GM21619 (cell line): ENCODE measurements at regions not wholly inside any gene's neighbourhood (a gene's known extent, or its start where the extent isn't known, plus 50 kb on each side); places are given as distances from the start of the nearest gene placed in this dataset.
"Not testable (repeated sequence)": the region's sequence is repeated elsewhere in the genome, so short reads cannot be mapped to it uniquely, and the experiment has no call there.

ENCODE experiments used
- ATAC-seq: cut with Tn5 transposase; IDR thresholded peaks from one replicate; pipeline ENCODE4 v1.9.1; 2021; ENCODE audit not compliant: unreplicated experiment

DNA sequence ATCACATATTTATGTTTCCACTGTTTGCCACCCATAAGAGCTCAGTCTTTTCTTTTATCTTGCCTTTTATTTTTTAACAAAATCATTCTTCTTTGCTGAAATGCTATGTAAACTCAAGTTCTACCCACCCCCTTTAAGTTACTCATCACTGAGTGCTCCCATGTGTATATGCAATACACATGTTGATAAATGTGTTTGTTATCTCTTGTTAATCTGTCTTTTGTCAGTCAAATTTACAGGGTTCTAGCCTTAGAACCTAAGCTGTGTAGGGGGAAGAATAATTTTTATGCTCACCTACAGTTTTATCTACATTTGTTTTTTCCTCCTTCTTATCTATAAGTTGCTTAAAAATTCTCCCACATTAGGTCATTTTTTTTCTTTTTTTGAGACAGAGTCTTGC, 1195.9 kb downstream of the ROBO2 start:
- ATAC-seq = no peak

DNA sequence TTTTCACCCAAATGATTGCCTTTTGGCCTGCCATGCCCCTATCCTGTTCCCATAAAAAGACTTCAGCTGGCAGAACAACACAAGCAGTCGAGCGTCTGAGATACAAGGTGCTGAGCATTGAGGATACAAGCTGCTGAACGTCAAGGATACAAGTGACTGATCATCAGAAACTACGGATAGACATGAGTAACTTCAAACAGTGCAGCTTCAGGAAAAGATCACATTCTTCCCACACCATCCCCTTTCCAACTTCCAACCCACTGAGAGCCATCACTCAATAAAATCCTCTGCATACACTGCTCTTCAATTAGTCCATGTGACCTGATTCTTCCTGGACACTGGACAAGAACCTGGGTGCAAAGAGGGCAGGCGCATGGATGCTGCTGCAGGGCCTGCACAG, 1198.9 kb downstream of the ROBO2 start:
- ATAC-seq = no peak

DNA sequence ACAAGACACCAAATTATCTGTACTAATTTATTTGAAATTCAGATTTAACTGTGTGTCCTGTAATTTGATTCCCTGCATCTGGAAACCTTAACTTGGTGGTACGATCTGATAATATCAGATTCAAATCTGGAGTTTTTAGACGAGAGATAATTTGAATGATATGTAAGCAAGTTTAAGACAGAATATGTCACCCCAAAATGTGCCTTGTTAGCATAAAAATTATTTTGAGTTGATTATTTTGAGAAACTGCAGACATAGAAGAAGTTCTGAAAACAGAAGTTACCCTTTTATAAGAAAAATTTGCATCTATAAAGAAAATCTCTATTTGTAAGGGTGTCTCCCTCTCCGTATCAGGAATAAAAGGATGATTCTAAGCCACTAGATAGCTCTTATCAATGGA, 1202.8 kb downstream of the ROBO2 start:
- ATAC-seq = no peak

DNA sequence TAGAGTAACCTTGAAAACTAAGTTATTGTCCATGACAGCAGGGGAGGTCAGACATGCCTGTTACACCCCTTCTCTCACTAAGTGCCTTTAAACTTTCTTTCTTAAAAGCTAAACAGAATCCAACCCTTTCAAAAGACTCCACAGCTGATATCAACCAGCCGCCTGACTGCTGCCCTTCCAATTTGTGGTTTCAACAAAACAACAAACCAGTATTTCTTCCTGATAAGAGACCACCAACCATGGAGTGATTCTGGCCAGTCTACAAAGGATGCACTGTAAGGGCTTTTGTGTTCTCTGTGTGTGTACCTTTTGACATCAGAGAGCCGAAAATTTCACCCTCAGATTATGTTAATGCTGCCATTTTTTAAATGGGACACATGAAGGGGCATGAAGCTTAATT, 1204.2 kb downstream of the ROBO2 start:
- no peak for ATAC-seq

DNA sequence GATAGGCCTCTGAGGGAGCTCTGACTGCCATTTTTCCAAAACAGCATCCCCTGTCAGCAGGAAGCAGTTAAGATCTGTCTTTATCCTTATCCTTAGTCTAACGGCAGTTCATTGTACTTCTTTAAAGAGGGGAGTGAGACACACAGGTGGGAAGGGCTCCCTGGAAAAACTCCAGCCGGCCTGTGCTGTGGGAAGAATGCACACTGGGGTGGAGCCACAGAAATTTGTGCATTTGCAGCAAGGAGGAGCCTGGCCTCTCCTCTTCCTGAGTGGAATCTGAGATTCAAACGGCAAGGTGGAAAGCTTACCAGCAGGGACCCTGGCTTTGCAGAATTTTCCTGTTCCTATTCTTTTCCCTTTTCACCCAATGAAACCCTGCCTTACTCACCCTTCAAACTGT, 1209.4 kb downstream of the ROBO2 start:
- no peak for ATAC-seq

DNA sequence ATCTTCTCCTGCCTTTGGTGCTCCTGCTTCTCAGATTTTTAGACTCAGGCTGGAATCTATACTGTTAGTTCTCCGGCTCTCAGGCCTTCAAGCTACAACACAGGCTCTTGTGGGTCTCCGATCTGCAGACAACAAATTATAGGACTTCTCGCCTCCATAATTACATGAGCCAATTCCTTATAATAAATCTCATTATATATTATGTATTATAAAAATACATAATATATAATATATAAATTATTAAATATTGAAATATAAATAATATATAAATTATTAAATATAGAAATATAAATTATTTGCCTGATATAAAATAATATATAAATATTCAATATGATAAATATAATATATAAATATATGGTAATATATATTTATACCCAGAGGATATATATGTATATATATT, 1214.0 kb downstream of the ROBO2 start:
- ATAC-seq = no peak

DNA sequence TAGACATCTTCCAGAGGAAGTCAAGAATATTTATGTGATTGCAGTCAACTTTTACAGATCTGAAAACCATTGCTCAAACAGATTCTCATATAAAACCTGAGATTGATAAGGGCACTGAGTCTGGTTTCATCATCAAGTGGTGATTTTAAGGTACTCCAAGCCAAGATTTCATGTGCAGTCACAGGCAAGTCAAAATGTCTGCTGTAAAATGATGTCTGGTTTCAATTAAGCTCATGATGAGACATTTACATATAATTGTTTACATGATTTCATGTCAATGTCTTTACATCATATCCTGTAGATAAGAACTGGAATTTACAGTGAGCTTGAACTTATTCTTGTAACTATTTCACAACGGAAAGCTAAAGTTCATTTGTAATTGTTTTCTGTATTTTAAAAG, 1215.5 kb downstream of the ROBO2 start:
- ATAC-seq = no peak

DNA sequence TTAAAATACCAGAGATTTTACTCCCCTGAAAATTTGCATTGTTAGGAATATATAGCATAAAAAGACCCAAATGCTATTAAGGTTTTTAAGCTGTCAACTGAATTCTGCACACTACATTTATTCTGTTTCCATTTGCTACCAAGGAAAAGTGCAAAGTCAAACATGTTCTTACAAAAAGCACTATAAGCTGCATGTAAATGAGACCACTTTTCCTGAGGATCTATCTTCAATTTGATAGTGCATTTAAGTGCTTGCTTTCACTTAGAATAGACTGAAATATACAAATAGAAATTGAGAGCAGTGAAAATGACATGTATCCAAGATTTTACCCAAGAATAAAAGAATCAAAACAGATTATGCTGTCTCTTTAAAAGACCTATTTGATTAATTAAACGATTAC, 1216.2 kb downstream of the ROBO2 start:
- no peak for ATAC-seq

DNA sequence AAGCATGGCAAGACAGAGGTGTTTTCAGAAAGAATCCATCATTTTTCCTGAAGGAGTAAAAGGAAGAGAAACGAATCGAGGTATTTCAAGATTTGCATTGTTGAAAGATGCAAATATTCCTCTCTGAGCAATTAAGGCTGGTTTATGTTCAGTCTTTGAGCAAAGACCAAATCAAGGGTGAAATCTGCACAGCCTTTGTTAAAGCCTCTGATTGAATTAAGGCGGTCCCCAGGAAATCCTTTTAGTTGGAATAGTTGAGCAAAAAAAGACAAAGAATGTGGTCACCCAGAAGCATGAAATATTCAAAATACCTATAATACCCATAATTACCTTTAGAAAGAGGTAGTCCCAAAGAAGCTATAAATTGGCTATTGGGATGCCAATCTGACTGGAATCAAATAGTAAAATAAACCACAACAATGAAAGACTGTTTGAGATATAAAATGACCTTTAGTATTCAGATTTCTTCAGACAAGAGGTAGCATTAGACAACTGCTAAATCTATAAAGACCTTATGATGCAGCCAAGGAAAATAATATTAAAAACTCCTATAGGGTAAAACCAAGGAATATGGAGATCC, 1218.1 kb downstream of the ROBO2 start:
- no peak for ATAC-seq

DNA sequence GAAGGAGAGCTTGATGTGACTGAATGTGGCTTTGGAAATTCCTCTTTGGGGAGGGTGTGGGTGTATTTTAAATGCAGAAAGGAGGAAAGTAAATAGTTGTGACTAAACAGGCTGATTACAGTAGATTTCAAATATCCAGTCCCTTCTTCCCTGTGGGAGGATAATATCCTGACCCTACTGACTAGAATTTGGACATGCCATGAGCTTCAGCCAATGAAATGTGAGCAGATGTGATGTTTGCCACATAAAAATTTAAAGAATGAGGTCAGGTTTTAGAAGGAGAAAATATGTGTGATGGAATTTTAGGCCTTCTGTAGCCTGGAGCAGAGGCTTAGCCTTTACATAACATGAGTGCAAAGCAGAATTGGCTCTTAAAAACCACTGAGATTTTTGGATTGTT, 1218.9 kb downstream of the ROBO2 start:
- no peak for ATAC-seq

DNA sequence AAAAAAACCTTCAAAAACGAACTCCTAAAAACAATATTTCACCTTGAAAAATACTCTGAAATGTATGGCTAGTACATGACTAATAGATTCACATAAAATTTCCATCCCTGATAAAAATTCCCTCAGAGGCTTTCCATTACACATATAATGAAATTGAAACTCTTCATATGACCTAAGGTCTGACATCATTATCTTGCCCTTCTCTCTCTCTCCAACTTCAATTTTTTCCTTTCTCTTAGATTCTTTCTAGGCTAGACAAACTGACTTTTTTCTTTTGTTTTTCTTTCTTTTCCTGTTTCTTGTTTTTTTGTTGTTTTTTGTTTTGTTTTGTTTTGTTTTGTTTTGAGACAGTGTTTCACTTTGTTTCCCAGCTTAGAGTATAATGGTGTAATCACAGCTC, 1220.5 kb downstream of the ROBO2 start:
- no peak for ATAC-seq

DNA sequence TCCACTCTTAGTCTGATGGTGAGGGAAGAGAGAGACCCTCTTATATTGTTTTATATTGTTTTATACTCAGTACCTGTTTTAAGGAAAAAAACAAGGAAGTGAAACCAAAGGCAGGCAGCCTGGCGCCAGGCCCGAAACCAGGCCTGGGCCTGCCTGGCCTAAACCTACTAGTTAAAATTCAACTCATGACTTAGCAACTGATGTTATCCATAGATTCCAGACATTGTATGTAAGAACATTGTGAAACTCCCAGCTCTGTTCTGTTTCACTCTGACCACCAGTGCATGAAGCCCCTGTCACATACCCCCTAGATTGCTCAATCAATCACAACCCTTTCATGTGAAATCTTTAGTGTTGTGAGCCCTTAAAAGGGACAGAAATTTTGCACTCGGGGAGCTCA, 1226.7 kb downstream of the ROBO2 start:
- ATAC-seq = not testable (repeated sequence)

DNA sequence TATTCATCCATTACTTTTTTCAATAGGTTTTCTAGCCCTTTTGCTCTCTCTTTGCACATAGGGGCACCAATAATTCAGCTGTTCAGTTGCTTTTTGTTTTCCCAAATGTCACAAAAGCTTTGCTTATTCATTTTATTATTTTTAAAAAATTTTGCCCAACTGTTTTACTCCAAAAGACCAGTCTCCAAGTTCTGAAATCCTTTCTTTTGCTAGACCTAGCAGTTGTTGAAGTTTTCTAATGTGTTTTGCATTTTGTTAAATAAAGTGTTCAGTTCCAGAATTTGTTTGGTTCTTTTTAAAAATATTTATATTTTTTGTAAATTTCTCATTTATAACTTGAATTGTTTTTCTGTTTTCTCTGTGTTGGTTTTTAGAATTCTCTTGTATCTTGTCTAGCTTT, 1227.3 kb downstream of the ROBO2 start:
- ATAC-seq = no peak

DNA sequence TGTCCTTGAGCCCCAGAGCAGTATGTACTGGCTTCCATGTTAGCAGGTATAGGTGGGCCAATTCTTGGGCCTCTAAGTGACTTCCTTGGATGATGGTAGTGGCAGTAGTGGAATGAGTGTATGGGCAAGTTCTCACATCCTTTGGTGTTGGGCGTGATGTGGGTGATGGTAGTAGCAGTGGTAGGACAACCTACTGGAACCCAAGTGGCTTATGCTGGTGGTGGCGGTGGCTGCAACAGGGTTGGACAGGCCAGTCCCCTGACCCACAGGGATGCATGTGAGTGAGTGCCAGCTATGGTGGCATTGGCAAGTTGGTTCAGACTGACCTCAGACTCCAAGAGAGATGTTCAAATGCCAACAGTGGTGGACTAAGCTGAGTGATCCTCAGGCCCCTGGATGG, 1228.2 kb downstream of the ROBO2 start:
- ATAC-seq = no peak

DNA sequence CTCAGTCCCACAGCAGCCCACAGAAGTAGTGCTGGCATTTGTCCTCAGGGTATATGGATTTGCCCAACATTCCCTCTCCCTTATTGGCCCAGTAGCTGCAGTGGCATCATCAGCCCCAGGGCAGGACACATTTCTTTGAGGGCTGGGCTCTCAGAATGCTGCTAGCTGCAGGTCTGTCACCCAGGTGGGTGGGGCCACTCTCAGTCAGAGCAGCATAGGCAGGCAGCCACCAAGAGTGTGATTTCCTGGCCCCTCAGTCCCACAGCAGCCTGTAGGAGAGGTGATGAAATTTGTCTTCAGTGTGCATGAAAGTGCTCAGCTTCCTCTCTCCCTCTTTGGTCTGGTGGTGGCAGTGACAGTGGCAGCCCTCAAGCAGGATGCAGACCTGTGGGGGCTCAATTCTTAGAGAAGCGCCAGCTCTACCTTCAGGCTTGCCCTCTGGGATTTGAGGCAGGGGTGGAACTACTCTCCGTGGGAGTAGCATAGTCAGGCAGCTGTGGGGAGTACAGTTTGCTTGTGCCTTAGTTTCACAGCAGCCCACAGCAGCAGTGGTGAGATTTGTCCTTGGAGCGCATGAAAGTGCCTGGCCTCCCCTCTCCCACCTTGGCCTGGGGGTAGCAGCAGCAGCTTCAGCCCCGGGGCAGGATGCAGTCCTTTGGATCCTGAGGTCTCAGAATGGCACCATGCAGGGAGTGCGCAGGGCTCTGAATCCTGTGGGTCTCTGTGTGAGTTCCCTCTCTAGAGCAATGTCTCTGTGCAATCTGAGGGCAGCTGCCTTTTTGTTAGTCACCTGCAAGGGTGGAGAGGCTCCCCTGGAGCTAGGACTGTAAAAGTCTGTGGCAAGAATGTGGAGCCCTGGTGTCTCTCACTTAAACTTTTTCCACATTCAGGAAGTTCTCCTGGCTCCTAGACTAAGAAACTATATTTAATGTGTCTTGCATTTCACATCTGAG, 1229.1 kb downstream of the ROBO2 start:
- ATAC-seq = no peak

DNA sequence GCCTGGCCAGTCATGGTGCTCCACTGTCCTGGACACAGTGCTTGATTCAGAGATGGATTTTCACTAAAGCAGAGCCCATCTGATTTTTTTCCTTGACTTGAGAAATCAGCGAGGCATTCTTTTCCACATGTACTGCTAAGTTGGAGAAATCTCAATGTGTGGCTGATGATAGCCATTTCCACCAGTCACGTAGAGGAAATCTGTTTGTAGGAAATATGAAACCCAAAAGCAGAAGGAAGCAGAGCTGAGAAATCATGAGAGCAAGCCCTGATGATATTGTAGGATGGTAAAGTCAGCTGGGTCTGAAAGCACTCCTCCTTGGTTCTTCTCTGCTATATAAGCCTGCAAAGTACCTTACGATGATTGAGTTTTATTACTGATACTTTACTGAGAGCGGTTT, 1233.4 kb downstream of the ROBO2 start:
- no peak for ATAC-seq

DNA sequence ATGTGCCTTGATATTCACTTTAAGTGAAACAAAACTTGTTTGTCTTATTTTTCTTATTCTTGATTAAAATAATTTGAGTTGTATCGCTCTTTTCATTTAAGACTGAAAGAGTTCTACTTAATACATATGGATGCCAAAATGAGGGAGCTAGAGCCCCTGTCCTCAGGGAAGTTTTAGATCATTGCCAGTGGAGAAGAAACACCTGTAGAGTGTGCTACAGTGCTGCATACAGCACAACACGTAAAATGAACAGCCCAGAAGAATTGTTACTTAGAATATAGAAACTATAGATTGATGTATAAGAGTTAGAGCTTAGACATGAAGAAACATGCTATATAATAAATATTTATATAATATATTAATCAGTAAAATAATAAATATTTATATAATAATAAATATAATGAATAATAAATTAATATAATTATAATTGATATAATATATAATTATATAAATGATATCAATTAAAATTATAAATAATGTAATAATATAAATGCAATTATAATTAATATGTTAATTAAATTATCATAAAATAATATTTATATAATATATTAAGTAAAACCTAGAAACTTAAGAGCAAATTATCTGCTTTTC, 1234.7 kb downstream of the ROBO2 start:
- ATAC-seq = no peak

DNA sequence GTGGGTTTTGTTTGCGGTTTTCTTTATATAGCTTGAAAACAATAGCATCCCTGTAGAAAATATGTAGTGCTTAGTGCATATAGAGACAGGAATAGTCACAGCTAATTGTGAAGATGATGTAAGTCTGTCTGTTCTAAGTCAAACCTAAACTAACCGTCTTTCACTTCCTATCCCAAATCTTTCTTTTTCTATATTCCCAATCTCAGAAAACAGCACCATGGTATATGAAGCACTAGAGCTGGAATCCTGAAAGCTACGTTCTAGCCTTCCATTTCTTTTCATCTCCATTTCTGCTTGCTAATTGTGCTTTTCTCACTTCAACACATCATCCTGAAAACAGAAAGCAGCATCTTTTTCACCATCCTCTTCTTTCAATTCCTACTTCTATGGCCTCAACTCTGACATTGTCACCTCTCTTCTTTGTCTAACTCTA, 1235.5 kb downstream of the ROBO2 start:
- no peak for ATAC-seq

DNA sequence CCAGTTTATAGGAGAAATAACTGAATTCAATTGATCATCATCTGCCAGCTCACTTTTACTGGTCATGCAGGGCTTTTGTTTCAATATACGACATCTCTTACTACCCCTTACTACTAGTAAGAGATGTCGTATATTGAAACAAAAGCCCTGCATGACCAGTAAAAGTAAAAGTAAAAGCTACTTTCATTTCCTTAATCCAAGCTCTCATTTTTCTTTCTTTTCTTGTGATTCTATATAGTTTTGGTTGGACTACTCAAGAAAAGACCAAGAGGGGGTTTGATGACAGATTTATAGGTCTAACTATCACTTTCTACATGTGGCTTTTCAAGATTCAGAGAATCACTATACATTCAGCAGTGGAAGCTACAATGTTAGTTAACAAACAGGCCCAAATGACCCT, 1237.3 kb downstream of the ROBO2 start:
- ATAC-seq = peak; percentile 40

DNA sequence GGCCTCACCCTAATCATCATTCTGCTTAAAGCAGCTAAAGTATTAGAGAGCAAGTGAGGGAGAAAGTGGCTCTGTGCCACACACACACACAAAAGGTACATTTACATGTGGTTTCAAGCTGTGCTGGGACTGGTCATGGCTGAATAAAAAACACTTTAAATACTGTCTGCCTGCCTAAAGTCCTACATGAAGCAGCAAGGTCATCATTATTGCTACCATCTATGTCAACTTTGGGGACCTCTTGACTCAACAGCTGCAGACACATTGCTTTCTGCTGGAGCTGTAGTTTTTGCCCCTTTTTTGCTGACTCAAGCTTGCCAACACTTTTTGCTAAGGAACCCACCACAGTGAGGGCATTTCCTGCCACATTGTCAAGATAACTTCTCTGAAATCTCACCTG, 1237.9 kb downstream of the ROBO2 start:
- ATAC-seq = peak; percentile 28

DNA sequence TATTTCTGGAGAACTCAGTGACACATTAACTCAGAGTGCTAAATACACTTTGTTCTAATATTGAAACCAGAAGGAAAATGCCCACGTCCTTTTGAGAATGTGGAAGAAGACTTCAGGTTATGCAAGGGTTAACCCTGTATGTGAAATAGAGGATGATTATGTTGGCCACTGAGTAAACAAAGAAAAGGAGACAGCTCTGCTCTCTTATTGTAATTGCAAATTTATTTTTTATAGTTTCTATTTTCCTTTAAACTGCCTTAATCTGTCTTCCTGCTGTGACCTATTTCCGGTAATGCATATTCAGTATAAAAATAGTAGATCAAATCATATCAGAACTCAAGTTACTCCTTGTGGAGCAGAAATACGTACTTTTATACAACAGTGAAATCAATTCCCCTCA, 1239.2 kb downstream of the ROBO2 start:
- no peak for ATAC-seq

DNA sequence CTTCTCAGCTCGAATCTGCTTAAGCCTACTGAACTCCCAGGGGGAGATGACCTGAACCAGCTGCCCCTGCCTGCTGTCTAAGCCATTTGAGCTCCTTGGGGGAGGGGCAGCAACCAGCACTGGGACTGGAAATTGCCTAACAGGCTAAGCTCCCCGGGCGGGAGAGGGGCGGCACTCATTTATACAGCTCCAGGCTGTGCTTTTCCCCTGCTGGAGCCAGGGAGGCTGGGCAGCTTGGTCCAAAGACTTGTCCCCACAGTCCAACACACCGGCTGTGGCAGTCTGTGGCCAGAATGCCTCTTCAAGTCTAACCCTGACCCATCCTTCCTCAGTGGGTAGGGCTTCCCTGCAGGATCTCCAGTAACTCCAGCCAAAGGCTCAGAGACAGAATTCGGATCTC, 1241.5 kb downstream of the ROBO2 start:
- ATAC-seq = no peak
